GM23248 (cell line): ENCODE measurements at regions not wholly inside any gene's neighbourhood (a gene's known extent, or its start where the extent isn't known, plus 50 kb on each side); places are given as distances from the start of the nearest gene placed in this dataset.

Experiments used
- EZH2 ChIP-seq: fragments of 200-600 bp; sonication (generic); IDR thresholded peaks from 2 replicates; pipeline ENCODE4 v1.6.1; 2018; ENCODE audit warnings: antibody characterized with exemption, mild to moderate bottlenecking; ENCODE audit not compliant: insufficient read depth, poor library complexity, severe bottlenecking
- EZH2phosphoT487 ChIP-seq: fragments of 200-600 bp; sonication (generic); IDR thresholded peaks from 2 replicates; pipeline ENCODE4 v1.6.1; 2018; ENCODE audit warnings: antibody characterized with exemption, moderate library complexity, mild to moderate bottlenecking, low read depth; ENCODE audit not compliant: insufficient read depth

- TF ChIP-seq EZH2 (no peak), EZH2phosphoT487 (no peak)
These were observed 152.2 kb downstream of the DNAJB6 start for GRCh38 chr7:157488966-157489365.
